ENCODE measurements at regions not wholly inside any gene's neighbourhood (a gene's known extent, or its start where the extent isn't known, plus 50 kb on each side); places are given as distances from the start of the nearest gene placed in this dataset.

DNA sequence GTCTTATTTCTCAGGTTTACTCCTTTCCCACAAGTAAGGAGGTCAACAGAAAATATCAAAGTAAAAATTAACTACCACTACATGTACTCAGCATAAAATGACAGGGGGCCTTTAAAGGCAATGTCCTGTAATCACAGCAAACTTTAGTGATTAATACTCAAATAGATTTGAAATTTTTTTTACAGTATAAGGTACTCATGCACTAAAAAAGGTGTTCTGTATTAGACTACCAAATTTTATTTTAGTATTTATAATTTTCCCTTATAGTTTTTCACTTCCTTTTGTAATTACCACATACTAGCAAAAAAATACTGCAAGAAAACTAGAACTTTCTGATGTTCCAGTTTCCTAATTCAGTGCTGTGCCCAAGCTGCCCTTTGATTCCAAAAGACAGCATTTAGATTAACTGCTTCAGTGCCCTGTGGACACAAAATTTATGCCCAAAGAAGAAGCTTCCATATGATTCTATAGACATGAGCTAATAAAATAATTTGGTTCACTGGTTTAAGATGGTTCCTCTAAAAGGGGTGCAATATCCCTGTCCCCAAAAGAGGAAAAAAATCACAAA lies 70.6 kb downstream of the KLF12 start:
- Histone ChIP-seq H2AFZ (ENCODE audit: low read depth) (no peak overlapping the region), H4K20me1 (ENCODE audit: insufficient read depth) (no peaks in the 10 kb centered on the region), H3K36me3 (ENCODE audit: insufficient read depth) (no peaks in the 10 kb centered on the region), H3K4me1 (ENCODE audit: low read depth, poor library complexity, severe bottlenecking) (peaks cover 12% of the 10 kb centered on the region), H3K79me2 (ENCODE audit: insufficient read depth, low read depth) (no peaks in the 10 kb centered on the region), H3K27me3 (ENCODE audit: insufficient read depth, low read depth) (no peaks in the 10 kb centered on the region), H3K4me3 (IDR thresholded peaks at IDR 0.05; ENCODE audit: insufficient read depth, low read depth, low read length) (no peak overlapping the region), H3K27ac (no peak overlapping the region), H3K9ac (no peak overlapping the region), H3K4me2 (no peak overlapping the region)
- TF ChIP-seq, protein P1, sequence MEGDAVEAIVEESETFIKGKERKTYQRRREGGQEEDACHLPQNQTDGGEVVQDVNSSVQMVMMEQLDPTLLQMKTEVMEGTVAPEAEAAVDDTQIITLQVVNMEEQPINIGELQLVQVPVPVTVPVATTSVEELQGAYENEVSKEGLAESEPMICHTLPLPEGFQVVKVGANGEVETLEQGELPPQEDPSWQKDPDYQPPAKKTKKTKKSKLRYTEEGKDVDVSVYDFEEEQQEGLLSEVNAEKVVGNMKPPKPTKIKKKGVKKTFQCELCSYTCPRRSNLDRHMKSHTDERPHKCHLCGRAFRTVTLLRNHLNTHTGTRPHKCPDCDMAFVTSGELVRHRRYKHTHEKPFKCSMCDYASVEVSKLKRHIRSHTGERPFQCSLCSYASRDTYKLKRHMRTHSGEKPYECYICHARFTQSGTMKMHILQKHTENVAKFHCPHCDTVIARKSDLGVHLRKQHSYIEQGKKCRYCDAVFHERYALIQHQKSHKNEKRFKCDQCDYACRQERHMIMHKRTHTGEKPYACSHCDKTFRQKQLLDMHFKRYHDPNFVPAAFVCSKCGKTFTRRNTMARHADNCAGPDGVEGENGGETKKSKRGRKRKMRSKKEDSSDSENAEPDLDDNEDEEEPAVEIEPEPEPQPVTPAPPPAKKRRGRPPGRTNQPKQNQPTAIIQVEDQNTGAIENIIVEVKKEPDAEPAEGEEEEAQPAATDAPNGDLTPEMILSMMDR (conservative IDR thresholded peaks at IDR 0.05; ENCODE audit: low read depth, low read length): no peak

DNA sequence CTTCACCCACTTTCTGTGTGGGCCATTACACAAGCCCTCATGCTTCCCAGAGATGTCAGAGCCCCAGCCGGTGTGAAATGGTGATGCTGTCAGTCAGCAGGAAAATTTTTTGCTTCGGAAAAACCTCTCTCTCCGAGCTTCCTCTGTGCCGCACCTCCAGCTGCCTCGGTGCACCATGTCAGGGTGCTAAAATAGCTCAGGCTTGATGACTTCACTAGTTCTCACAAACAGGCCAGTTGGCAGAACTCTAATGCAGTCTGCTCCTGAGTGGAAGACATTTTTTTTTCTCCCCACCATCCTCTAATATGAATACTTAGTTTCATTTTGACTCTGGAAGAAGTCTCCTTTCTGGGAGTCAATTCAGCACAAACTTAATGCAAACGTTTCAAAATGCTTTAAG lies 71.3 kb downstream of the KLF12 start:
- no peak overlapping the region for H3K9ac ChIP-seq
- H3K4me3 ChIP-seq (IDR thresholded peaks at IDR 0.05; ENCODE audit: insufficient read depth, low read depth, low read length): no peak overlapping the region
- H3K27ac ChIP-seq: no peak overlapping the region
- H3K4me1 ChIP-seq (ENCODE audit: low read depth, poor library complexity, severe bottlenecking): peaks cover 12% of the 10 kb centered on the region
- TF ChIP-seq, protein P1 (conservative IDR thresholded peaks at IDR 0.05; ENCODE audit: low read depth, low read length): no peak
- H3K4me2 ChIP-seq: no peak overlapping the region
- H3K79me2 ChIP-seq (ENCODE audit: insufficient read depth, low read depth): no peaks in the 10 kb centered on the region
- H3K36me3 ChIP-seq (ENCODE audit: insufficient read depth): no peaks in the 10 kb centered on the region
- no peak overlapping the region for H2AFZ ChIP-seq (ENCODE audit: low read depth)
- no peaks in the 10 kb centered on the region for H3K27me3 ChIP-seq (ENCODE audit: insufficient read depth, low read depth)
- no peaks in the 10 kb centered on the region for H4K20me1 ChIP-seq (ENCODE audit: insufficient read depth)

DNA sequence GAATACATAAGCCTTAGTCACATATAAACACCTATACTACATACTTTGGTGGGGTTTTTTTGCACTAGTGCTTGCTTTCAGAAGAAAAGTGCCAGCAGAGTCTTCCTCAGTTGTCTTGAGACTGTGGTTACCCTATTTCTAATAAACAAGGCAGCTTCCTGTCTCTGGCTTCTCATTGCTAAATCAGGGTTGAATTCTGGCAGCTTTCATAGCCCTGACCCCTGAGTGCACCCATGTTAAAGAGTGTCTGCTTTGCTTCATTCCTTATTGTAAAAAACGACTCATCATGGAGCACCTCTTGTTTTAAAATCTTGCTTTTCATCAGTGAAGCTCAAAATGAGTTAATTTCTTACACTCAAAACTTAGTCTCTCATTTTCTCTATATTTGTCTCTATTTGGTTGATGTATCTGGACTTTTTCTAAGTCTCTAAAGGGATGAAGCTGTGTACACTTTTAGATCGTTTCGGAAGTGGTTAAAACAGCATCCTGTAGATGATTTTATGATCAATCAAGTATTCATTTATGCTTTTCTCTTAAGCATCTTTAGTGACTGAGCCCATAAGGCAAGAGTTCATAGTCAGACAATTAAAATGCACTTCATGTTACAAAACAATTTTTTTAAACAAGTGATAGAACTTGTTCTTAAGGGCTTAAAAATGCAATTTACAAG lies 72.1 kb downstream of the KLF12 start:
- Histone ChIP-seq H3K27me3 (ENCODE audit: insufficient read depth, low read depth) (no peaks in the 10 kb centered on the region), H3K4me3 (IDR thresholded peaks at IDR 0.05; ENCODE audit: insufficient read depth, low read depth, low read length) (no peak overlapping the region), H3K9ac (no peak overlapping the region), H3K36me3 (ENCODE audit: insufficient read depth) (no peaks in the 10 kb centered on the region), H2AFZ (ENCODE audit: low read depth) (no peak overlapping the region), H3K4me1 (ENCODE audit: low read depth, poor library complexity, severe bottlenecking) (peaks cover 12% of the 10 kb centered on the region), H3K79me2 (ENCODE audit: insufficient read depth, low read depth) (no peaks in the 10 kb centered on the region), H3K4me2 (no peak overlapping the region), H4K20me1 (ENCODE audit: insufficient read depth) (no peaks in the 10 kb centered on the region), H3K27ac (no peak overlapping the region)
- TF ChIP-seq, protein P1 (conservative IDR thresholded peaks at IDR 0.05; ENCODE audit: low read depth, low read length): no peak

DNA sequence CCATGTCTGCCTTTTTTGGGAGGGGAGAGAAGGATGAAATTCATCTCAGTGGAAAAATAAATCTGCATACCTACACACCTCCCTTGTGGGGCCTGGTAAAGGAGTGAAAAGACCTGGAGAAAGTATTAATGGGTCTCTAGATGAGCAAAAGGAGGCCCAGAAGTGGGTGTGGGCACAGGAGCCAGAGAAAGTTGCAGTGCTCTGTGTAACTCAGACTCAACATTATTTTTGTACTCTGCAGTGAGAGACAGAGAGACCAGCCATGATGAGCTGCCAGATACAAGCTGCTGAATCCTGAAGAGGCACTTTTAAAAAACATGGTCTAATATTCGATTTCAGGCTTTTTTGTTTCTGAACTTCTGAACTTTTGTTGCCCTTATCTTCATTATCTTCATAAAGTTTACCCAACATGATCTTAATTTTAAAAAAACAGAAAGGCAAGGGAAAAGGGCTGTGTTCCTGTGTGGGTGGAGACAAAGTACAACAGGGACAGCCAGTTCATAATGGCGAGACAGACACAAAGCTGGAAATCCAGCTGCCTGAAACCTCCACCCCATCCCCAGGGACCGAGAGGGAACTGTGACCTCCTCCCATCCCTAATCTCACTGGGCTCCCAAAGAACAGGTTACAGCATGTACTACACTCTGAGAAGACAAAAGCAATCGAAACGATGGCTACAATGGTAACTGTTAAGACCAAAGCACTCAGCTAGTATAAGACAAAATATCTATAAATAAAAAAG lies 77.2 kb downstream of the KLF12 start:
- no peak overlapping the region for H2AFZ ChIP-seq (ENCODE audit: low read depth)
- no peaks in the 10 kb centered on the region for H3K36me3 ChIP-seq (ENCODE audit: insufficient read depth)
- no peak overlapping the region for H3K4me2 ChIP-seq
- no peak overlapping the region for H3K27ac ChIP-seq
- H3K4me1 ChIP-seq (ENCODE audit: low read depth, poor library complexity, severe bottlenecking): peaks cover 4% of the 10 kb centered on the region
- H3K9ac ChIP-seq: no peak overlapping the region
- H3K4me3 ChIP-seq (IDR thresholded peaks at IDR 0.05; ENCODE audit: insufficient read depth, low read depth, low read length): no peak overlapping the region
- no peaks in the 10 kb centered on the region for H4K20me1 ChIP-seq (ENCODE audit: insufficient read depth)
- no peaks in the 10 kb centered on the region for H3K79me2 ChIP-seq (ENCODE audit: insufficient read depth, low read depth)
- TF ChIP-seq, protein P1 (conservative IDR thresholded peaks at IDR 0.05; ENCODE audit: low read depth, low read length): no peak
- H3K27me3 ChIP-seq (ENCODE audit: insufficient read depth, low read depth): no peaks in the 10 kb centered on the region
